ENCODE measurements at regions not wholly inside any gene's neighbourhood (a gene's known extent, or its start where the extent isn't known, plus 50 kb on each side); places are given as distances from the start of the nearest gene placed in this dataset.

DNA sequence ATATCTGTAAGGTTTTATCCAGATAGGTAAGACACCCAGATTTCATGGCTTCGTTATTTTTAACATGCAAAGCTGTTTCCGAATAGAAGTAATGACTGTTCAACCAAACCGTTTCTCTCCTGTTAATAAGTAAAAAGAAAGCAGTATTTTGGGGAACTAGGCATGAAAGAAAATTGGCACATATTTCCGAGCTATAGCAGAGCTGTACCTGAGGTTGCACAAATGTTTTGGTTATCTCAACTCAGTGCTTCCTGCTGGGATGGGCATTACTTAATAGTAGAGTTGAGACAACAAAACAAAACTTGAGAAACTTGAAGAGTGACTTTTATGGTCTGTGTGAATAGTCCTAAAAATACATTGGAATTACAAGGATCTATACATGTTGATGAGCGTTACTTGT, 564.3 kb upstream of the SORCS1 start:
- DNase-seq = no peak

DNA sequence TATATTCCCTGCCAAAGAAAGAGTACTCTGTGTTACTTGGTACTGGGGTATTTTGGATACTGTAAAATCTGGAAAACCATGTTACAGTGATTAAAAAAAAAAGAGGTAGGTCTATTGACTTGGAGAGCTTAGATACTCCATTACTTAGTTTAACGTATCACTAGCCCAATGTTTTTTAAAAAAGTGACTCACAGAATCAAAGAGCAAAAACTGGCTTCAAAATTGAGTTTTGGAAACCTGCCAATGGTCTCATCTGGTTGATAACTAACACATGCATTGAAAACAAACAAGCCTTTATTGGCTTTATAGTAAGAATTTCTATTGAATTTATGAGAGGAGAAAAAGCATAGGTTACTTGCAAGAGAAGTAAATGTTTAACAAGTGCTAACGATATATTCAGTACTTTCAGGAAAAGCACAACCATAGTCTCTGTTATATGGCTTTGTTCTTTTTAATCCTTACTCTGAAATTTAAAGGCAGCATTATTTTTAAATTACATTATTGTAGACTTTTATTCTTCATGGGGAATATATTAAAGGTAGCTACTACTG, 563.3 kb upstream of the SORCS1 start:
- no peak for DNase-seq

DNA sequence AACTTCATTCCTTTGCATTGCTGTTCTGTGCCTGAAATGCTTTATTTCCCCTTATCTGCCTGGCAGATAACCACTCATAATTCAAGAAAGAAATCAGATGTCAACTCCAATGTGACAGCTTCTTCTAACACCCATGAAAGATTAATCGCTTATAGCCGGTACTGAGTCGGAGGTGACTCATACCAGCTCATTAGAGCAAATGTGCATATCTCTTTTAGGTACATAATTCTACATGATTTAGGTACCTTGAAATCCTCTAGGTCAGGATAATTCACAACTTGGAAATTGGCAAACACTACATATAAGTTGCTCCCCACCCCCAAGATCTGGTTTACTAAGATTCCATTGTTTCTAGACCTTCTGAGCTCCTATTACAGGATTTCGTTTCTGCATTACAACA, 554.4 kb upstream of the SORCS1 start:
- no peak for DNase-seq

DNA sequence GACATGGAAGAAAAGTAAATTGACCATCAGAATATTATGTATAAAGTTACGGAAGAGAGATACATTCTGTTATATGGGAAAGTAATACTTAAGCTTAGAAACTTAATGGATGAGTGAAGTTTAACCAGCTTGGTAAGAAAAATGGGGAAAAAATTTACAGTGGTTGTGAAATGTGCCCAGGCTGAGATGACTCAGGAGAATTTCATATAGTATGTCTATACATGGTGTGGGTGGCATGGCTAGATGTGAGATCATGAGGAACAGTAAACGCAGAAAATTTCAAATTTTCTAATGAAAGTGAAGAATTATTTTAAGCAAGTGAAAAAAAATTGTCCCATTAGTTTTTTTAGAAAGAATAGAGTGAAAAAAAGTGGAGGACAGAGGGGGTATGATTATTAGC, 552.5 kb upstream of the SORCS1 start:
- no peak for DNase-seq

DNA sequence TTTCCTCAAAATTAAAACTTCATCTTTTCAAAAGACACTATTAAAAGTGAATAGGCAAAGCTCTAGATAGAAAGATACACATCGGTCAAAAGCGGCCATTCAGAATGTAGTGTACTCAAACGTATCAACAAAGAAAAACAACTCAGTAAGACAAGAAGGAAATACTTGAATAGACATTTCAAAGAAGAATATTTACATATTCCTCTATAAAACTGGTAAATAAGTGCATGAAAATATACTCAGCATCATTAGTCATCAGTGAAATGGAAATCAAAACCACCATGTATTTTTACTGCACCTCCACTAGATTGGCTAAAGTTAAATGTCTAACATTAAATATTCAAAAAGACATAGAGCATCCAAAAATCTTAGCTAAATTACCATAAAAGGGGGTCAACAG, 551.1 kb upstream of the SORCS1 start:
- no peak for DNase-seq

DNA sequence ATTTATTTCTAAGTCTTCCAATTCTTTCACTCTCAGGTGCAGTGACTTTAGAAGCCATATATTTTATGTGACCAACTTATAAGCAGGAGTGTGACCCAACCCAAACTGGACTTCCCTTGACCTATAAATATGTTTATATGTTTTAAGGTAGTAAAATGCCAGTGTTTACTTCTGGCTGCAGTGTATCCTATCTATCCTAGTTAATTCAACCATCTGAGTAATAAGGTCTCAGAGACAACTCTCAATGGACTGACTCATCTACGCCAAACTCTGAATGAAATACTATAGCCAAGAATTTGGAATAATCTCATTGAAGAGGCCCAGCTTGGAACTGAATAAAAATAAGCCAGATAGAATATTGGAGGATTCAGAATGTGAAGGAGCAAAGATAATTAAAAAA, 544.5 kb upstream of the SORCS1 start:
- DNase-seq = no peak

DNA sequence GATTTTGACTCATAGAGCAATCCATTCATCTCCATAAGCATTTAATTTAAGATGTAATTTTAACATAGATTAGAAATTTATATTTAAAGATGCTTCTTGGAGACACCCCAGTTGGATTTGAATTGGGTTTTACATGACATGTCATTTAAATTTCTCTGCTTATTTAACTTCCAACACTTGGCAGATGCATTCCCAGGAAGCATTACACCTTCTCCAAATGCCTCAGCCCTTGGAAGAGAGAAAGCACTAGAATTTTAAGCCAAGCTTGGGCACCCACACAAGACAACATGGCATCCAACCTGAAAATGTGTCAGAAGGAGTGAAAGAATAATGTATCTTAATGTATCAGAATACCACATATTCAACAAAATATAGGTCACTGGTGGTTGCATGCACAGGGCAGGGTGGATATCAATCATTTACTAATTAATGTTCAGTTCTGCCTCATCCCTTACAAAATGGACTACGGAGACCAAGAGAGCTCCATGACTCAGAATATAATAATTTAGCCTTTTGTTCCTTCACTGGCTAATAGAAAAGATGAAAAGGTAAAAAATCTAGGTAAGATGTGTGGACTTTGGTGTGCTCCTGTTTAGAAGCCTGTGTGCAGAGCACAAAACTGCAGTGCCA, 541.7 kb upstream of the SORCS1 start:
- no peak for DNase-seq

DNA sequence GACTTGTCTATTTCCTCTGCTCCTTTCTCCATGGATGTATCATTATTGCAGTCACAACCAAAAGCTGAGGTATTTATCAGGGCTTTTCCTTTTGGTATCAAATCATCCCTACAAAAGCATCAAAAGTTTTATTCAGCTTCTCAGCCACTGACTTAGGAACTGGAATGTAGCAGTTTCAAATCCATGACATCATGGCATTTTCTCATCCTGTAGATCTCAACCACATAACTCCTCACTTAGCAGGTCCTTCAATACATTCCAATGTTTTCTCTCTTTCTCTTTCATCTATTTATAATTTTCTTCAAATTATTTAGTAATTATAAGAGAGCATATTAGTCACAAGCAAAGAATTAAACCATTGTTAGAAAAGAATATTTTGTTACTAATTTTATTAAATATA, 537.4 kb upstream of the SORCS1 start:
- no peak for DNase-seq

DNA sequence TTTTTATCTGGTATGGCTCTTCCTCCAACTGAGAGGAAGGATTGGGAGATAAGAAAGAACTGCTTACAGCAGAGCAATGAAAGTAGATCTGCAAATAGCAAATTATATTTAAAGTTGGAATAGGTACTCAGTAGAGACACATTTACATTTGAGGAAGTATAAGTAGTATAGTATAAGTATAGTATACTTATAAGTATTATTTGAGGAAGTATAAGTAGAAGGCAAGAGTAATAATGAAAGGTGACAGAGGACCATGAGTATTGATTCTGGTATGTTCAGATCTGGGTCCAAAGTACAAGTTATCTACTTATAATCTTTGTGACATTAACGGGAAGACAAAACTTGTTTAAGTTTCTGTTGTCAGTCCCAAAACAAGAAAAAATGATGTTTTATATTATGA, 527.6 kb upstream of the SORCS1 start:
- DNase-seq = no peak

DNA sequence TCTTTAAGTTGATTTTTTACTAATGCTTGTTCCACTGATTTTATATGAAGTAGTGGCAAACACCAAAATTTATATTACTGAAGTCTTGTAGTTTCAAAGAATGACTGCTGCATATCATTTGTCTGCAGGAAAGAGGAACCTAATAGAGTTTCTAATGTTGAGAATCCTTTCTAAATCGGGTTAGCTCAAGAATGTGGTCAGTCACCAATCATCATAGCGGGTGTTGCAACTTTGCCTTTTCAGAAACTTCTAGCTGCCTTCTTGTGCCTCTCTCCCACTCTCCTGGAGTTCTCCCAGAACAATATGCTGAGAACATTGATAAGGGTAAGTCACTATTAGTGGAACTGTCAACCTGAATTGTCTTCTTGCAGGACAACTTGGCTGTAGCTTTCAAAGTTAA, 524.8 kb upstream of the SORCS1 start:
- DNase-seq = no peak

DNA sequence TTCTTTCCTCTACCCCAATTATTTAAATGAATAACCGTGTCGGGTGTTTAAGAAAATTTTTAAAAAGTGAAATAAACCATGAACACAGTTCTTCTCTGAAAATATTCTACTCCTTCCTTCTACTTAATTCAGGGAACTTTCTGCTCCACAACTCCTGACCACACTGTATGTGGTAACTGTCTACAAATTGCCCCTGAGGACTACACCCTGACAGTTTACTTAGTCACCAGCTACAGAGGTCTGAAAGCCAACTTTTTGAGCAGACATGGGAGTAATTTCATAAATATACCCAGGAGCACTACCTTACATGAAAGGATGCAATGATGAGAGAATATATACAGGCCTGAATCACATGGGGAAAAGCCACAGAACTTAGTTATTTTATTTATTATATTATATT, 523.2 kb upstream of the SORCS1 start:
- DNase-seq = no peak

DNA sequence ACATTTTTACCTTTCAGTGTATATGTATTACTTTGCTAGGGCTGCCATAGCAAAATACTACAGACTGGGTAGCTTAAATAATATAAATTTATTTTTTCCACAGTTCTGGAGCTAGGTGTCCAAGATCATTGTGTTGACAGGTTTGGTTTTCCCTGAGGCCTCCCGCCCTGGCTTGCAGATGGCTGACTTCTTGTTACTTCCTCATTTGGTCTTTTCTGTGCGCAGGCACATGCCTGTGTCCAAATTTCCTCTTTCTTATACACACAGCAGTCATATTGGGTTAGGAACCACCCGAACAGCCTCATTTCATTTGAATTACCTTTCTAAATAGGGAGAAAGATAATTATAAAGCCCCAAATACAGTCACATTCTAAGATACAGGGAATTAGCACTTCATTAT, 521.6 kb upstream of the SORCS1 start:
- no peak for DNase-seq

DNA sequence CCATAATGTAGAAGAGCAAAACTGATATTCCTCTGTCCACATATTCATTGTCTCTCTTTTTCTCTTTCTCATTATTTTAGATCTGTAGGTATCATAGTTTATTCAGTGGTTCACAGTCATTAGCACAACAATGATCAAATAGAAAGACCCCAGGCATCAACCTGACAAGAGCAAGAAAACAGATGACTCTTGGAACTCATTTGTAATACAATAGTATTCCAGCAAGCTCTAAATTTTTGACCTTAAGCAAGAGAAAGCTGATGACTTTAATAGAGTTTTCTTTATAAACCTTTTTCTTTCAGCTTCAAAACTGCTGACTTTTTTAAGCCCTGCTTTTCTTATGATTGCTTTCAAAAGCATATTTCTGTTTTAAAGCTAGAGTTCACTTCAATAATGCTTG, 507.5 kb upstream of the SORCS1 start:
- no peak for DNase-seq

DNA sequence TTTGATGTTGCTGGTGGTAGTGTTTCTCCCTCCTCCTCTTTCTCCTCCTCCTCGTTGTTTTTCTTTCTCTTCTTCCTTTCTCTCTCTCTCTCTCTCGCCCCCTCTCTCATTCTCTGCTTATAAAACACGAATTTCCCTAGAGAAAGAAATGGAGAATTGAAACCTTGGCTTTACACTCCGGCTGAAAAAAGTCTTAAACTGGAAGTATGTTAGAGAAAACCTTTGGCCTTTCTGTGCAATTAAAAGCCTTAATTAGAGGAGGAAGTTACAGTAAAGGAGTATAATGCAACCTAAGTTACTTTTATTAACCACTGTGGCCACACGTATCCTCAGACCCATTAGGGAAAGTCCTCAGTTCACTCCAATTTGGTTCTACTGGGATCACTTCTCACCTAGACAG, 501.7 kb upstream of the SORCS1 start:
- no peak for DNase-seq

DNA sequence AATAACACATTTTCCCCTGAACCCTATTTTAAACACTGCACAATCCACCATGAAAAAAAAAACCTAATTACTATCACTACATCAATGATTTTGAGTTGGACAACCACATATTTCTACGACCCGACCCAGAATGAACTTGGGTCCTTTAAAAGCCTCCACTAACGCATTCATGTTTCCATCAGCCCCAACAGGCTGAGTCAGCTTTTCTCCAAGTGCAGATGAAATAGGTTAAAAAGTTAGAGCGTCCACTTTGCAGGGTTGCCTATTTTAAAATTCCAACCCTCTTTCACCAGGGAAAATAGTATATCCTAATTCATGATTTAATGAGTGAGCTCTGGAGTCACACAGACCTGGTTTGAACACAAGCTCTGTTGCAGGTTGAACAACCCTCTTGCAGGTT, 501.0 kb upstream of the SORCS1 start:
- no peak for DNase-seq

DNA sequence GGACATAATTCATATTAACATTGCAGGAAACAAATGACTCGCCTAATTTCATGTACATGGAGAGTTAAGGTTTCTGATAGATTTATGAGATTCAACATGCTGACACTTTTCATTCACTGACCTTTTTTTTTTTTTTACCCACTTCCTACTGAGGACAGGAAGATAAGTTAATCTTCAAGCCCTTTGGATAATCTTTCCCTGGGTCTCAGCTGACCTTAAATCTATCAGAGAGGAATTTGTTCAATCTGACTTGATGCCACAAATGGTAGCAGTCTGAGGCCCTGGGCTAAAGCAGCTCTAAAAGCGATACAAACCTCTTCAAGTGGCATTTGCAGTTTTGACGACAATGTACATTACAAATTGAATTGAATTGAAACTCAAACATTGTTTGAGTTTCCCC, 493.3 kb upstream of the SORCS1 start:
- DNase-seq = no peak

DNA sequence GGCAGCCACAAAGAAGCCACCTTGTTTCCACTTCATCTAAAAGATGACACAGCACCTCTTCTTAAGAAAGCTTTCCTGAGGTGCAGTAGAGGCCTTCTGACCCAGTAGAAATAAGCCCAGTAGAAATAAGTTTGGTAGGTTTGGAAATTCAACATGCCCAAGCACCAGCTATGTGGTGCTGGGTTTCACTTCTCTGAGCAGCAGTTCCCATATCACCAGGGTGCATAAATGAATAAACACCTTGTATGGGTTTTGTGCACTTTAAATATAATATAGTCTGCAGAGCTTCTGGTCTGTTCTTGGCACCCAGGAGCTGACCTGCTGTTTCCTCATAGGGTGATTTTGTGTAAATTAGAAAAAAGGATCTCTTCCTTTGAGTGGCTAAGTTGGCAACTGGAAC, 492.4 kb upstream of the SORCS1 start:
- no peak for DNase-seq

DNA sequence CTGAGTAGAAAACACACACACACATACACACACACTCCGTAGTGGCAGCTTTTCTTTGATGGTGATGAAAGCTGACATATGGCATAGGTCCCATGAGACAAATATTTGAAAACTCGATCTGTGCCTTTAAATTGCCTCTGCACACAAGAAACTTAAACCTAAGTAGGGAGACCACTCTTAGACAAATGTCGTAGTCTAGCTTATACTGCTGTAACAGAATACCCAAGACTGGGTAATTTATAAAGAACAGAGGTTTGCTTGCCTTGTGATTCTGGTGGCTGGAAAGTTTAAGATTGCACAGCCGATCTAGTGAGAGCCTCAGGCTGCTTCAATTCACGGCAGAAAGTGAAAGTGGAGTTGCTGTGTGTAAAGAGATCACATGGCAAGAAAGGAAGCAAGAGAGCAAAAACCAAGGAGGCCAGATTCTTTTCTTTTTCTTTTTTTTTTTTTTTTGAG, 489.4 kb upstream of the SORCS1 start:
- no peak for DNase-seq

DNA sequence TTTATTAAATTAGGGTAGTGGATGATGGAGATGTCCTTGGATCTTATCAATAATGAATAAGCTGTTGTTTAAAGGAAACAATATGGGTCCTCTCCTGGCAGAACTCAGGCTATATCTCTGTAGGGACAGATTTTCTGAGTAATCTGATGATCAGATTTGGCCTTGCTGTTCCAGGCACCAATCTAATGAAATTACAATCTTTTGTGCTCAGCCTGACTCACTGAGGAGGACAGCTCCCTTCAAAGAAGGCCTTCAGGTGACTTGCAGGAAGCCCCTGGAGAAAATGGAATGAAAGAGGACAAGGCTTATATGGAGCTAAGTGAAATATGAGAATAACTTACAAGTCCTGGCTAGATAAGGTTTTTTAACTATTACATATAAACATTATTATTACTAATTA, 486.4 kb upstream of the SORCS1 start:
- no peak for DNase-seq

DNA sequence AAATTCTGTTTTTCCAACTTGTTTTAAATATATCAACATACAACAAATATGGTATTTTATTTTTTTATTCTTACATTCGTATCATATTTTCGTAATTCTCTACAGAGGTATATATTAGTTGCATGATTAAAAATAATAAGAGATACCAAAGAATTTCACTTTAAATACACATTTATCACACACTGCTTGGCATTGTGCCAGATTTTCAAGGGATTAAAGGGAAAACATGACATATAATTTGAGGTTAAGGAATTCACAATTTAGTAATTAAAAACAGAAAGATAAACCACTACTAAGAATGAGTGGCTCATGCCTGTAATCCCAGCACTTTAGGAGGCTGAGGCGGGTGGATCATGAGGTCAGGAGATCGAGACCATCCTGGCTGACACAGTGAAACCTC, 484.7 kb upstream of the SORCS1 start:
- no peak for DNase-seq

DNA sequence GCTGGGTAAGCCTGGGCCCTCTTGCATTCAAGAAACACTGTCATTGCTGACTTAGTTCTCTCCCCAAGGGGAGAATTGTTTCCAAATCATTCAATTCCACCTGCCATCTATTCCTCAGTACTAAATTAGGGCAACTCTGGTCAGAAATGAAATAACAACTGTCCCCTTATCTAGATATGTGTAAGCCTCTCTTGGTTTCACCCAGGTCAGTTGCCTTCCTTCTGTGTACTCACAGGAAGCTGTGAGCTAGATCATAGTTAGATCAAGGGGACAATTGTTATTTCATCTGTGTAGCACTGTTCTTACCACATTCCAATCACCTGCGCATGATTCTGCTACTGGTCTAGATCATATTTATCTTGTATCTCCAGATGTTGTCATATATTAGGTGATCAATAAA, 483.0 kb upstream of the SORCS1 start:
- DNase-seq = no peak

DNA sequence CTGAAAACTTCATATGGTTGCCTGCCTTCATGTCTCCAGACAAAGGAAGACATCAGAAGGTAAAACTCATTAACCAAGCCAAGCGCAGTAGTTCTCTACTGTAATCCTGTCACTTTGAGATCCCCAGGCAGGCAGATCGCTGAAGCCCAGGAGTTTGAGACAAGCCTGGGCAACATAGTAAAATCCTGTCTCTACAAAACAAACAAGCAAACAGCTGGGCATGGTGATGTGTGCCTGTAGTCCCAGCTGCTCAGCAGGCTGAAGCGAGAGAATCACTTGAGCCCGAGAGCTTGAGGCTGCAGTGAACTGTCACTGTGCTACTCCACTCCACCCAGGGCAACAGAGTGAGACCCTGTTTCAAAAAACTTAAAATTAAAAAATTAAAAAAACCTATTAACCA, 467.4 kb upstream of the SORCS1 start:
- DNase-seq = no peak

DNA sequence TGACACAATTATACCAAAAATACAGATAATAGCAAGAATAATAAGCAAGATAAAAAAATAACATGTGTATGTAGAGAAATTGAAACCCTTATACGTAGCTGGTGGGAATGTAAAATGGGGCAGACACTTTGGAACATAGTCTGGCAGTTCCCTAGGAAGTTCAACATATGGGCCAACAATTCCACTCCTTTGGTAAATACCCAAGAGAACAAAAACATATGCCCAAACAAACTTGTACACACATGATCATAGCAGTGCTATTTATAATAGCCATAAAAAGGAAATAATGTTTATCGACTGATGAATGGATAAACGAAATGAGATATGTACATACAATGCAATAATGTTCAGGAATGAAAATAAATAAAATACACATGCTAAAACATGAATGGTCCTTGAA, 462.4 kb upstream of the SORCS1 start:
- no peak for DNase-seq

DNA sequence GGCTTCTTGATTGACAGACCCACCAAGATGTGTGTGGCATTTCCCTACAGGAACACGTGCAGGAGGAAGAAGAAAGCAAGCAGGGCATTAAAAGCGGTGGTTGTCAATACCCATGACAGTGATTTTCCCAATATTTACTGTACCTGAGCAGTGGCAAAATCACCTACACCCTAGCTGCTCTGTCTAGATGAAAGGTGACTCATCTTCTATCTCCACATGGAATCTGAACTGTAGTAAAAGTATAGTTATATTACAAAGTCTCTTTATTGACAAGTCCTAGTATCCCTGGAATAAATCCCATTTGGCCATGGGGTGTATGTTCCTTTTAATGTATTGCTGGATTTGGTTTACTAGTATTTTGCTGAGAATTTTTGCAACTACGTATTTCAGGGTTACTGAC, 458.8 kb upstream of the SORCS1 start:
- no peak for DNase-seq

DNA sequence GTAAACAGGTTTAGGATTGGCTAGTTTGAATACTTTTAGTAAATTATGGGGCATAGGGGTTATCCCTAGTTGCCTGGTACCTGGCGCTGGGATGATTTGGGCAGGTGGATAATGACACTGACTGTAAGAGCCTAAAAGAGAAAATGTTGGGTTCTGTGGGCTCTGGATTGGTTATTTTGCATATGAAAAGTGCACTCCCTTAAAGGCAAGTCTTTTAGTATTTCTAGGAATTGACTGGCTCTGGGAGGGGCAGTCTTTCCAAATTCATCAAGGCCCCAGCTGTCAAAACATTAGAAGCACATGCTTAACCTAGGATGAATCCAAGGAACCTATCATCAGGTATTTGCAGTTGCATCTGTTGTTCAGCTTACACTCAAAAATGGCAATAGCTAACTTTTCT, 454.6 kb upstream of the SORCS1 start:
- no peak for DNase-seq
